ENCODE measurements at regions not wholly inside any gene's neighbourhood (a gene's known extent, or its start where the extent isn't known, plus 50 kb on each side); places are given as distances from the start of the nearest gene placed in this dataset.
"Not testable (repeated sequence)": the region's sequence is repeated elsewhere in the genome, so short reads cannot be mapped to it uniquely, and the experiment has no call there.

DNA sequence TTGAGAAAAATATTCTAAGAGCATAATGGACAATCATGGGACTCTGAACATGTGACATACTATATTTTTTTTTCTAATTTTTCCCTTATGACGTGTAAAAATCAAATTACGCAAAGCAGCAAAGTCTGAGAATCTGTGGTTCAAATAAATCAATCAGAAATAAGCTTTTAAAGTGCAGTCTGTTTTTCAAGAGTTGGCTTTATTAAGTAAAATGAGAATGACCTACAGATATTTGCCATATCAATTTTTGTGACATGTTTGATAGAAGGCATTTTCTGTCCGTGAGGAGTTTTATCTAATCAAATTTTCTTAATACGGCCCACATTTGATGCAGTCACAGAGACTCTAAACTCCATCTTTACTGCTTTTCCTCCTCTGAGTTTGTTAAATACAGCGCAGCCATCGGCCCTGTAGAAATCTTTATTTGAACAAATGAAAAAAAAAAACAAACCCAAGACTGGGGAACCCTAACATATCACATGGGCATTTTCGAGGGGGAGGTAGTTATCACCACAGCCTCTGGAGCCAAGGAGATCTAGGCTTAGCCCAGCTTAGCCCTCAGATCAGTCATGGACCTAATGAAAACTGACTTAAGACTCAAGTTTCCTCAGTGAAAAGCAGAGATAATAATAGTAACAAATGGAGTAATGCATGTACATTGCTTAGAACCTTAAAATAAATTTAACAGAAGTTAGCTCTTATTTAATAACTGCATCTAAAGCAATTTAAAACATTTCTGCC lies 263.6 kb upstream of the C9orf72 start:
- CTCF ChIA-PET = interaction anchor here (0.6 kb wide), 1 partner anchor 1742 kb away, joined by 3 read pairs; no protein-coding TSS in a partner anchor
- Histone ChIP-seq H3K27ac (ENCODE audit: low read depth, low read length) (no peak overlapping the region), H3K4me3 (ENCODE audit: low read length) (no peak overlapping the region), H3K9me3 (ENCODE audit: control insufficient read depth in 2 of 3, low read length in 3 of 3) (no peaks in the 10 kb centered on the region), H3K27me3 (ENCODE audit: control insufficient read depth in 2 of 2, insufficient read depth in 2 of 2, low read length in 2 of 2) (no peaks in the 10 kb centered on the region), H3K36me3 (ENCODE audit: control insufficient read depth in 2 of 3, insufficient read depth in 3 of 3, low read length in 3 of 3) (no peaks in the 10 kb centered on the region), H3K4me1 (ENCODE audit: control insufficient read depth in 2 of 2, insufficient read depth in 2 of 2, low read length in 2 of 2) (no peaks in the 10 kb centered on the region)
- H3K4me1 Mint-ChIP-seq = no peaks in the 10 kb centered on the region
- H3K36me3 Mint-ChIP-seq = no peaks in the 10 kb centered on the region
- ATAC-seq (no peak), DNase-seq (no peak)
- H3K4me3 Mint-ChIP-seq = no peak overlapping the region
- intact Hi-C loops (cut with micrococcal nuclease) = no loop called here
- peaks cover 4 to 26% (median 26%) of the 10 kb centered on the region in 5 donors for H3K27me3 Mint-ChIP-seq
- POLR2A ChIA-PET = no interaction called here
- peaks cover 0 to 5% (median 0%) of the 10 kb centered on the region in 11 donors for H3K9me3 Mint-ChIP-seq
- H3K27ac Mint-ChIP-seq = no peak overlapping the region

GRCh38 chr9:27838876-27839275 lies 265.6 kb upstream of the C9orf72 start:
- CTCF ChIA-PET = no interaction called here
- Histone ChIP-seq H3K27me3 (ENCODE audit: control insufficient read depth in 2 of 2, insufficient read depth in 2 of 2, low read length in 2 of 2) (no peaks in the 10 kb centered on the region), H3K4me3 (ENCODE audit: low read length) (no peak overlapping the region), H3K27ac (ENCODE audit: low read depth, low read length) (no peak overlapping the region), H3K36me3 (ENCODE audit: control insufficient read depth in 2 of 3, insufficient read depth in 3 of 3, low read length in 3 of 3) (no peaks in the 10 kb centered on the region), H3K9me3 (ENCODE audit: control insufficient read depth in 2 of 3, low read length in 3 of 3) (no peaks in the 10 kb centered on the region), H3K4me1 (ENCODE audit: control insufficient read depth in 2 of 2, insufficient read depth in 2 of 2, low read length in 2 of 2) (no peaks in the 10 kb centered on the region)
- ATAC-seq (no peak), DNase-seq (no peak)
- Mint-ChIP-seq H3K9me3 (peaks cover 0 to 4% (median 0%) of the 10 kb centered on the region in 11 donors), H3K27me3 (peaks cover 4 to 28% (median 26%) of the 10 kb centered on the region in 5 donors), H3K4me1 (no peaks in the 10 kb centered on the region), H3K27ac (no peak overlapping the region), H3K36me3 (no peaks in the 10 kb centered on the region), H3K4me3 (no peak overlapping the region)
- intact Hi-C loops (cut with micrococcal nuclease) = no loop called here
- POLR2A ChIA-PET = no interaction called here

GRCh38 chr9:27839767-27840166 lies 266.5 kb upstream of the C9orf72 start:
- H3K36me3 ChIP-seq (ENCODE audit: control insufficient read depth in 2 of 3, insufficient read depth in 3 of 3, low read length in 3 of 3); ATAC-seq; H3K4me3 Mint-ChIP-seq; H3K4me1 Mint-ChIP-seq; H3K36me3 Mint-ChIP-seq; H3K4me3 ChIP-seq (ENCODE audit: low read length); POLR2A ChIA-PET; H3K9me3 ChIP-seq (ENCODE audit: control insufficient read depth in 2 of 3, low read length in 3 of 3); H3K27ac ChIP-seq (ENCODE audit: low read depth, low read length); H3K4me1 ChIP-seq (ENCODE audit: control insufficient read depth in 2 of 2, insufficient read depth in 2 of 2, low read length in 2 of 2); H3K27me3 ChIP-seq (ENCODE audit: control insufficient read depth in 2 of 2, insufficient read depth in 2 of 2, low read length in 2 of 2); intact Hi-C loops (cut with micrococcal nuclease); DNase-seq; H3K9me3 Mint-ChIP-seq; H3K27ac Mint-ChIP-seq: not testable (repeated sequence)
- H3K27me3 Mint-ChIP-seq = peaks cover 4 to 30% (median 21%) of the 10 kb centered on the region in 5 donors
- CTCF ChIA-PET = interaction anchor here (0.7 kb wide), 1 partner anchor 73 kb away, joined by 3 read pairs; no protein-coding TSS in a partner anchor

- Mint-ChIP-seq H3K4me3 (no peak overlapping the region), H3K9me3 (peaks cover 0 to 4% (median 0%) of the 10 kb centered on the region in 11 donors), H3K27me3 (peaks cover 2 to 18% (median 6%) of the 10 kb centered on the region in 5 donors), H3K27ac (no peak overlapping the region), H3K4me1 (no peaks in the 10 kb centered on the region), H3K36me3 (no peaks in the 10 kb centered on the region)
- DNase-seq = no peak
- no peaks in the 10 kb centered on the region for H3K36me3 ChIP-seq (ENCODE audit: control insufficient read depth in 2 of 3, insufficient read depth in 3 of 3, low read length in 3 of 3)
- H3K27ac ChIP-seq (ENCODE audit: low read depth, low read length) = no peak overlapping the region
- H3K9me3 ChIP-seq (ENCODE audit: control insufficient read depth in 2 of 3, low read length in 3 of 3) = no peaks in the 10 kb centered on the region
- no peak overlapping the region for H3K4me3 ChIP-seq (ENCODE audit: low read length)
- ATAC-seq = no peak
- H3K4me1 ChIP-seq (ENCODE audit: control insufficient read depth in 2 of 2, insufficient read depth in 2 of 2, low read length in 2 of 2) = no peaks in the 10 kb centered on the region
- ChIA-PET POLR2A (no interaction called here), CTCF (no interaction called here)
- intact Hi-C loops (cut with micrococcal nuclease) = no loop called here
- H3K27me3 ChIP-seq (ENCODE audit: control insufficient read depth in 2 of 2, insufficient read depth in 2 of 2, low read length in 2 of 2) = no peaks in the 10 kb centered on the region
Observed at GRCh38 chr9:27844797-27845196, 271.5 kb upstream of the C9orf72 start.

- H3K4me1 ChIP-seq (ENCODE audit: control insufficient read depth in 2 of 2, insufficient read depth in 2 of 2, low read length in 2 of 2) = no peaks in the 10 kb centered on the region
- ATAC-seq = no peak
- Mint-ChIP-seq H3K4me1 (no peaks in the 10 kb centered on the region), H3K4me3 (no peak overlapping the region), H3K27me3 (peaks cover 0 to 20% (median 4%) of the 10 kb centered on the region in 5 donors), H3K27ac (no peak overlapping the region), H3K9me3 (peaks cover 0 to 4% (median 0%) of the 10 kb centered on the region in 11 donors), H3K36me3 (no peaks in the 10 kb centered on the region)
- no peaks in the 10 kb centered on the region for H3K36me3 ChIP-seq (ENCODE audit: control insufficient read depth in 2 of 3, insufficient read depth in 3 of 3, low read length in 3 of 3)
- ChIA-PET POLR2A (no interaction called here), CTCF (no interaction called here)
- H3K27ac ChIP-seq (ENCODE audit: low read depth, low read length) = no peak overlapping the region
- no peak for DNase-seq
- no peak overlapping the region for H3K4me3 ChIP-seq (ENCODE audit: low read length)
- H3K9me3 ChIP-seq (ENCODE audit: control insufficient read depth in 2 of 3, low read length in 3 of 3) = no peaks in the 10 kb centered on the region
- intact Hi-C loops (cut with micrococcal nuclease) = no loop called here
- no peaks in the 10 kb centered on the region for H3K27me3 ChIP-seq (ENCODE audit: control insufficient read depth in 2 of 2, insufficient read depth in 2 of 2, low read length in 2 of 2)
Observed at GRCh38 chr9:27847380-27847779, 274.1 kb upstream of the C9orf72 start.

GRCh38 chr9:27847818-27848217 lies 274.5 kb upstream of the C9orf72 start:
- H3K36me3 Mint-ChIP-seq = no peaks in the 10 kb centered on the region
- no peak for ATAC-seq
- intact Hi-C loops (cut with micrococcal nuclease) = no loop called here
- no peak overlapping the region for H3K27ac Mint-ChIP-seq
- DNase-seq = no peak
- H3K27me3 Mint-ChIP-seq = peaks cover 0 to 20% (median 4%) of the 10 kb centered on the region in 5 donors
- H3K4me1 Mint-ChIP-seq = no peaks in the 10 kb centered on the region
- ChIA-PET POLR2A (no interaction called here), CTCF (no interaction called here)
- Histone ChIP-seq H3K9me3 (ENCODE audit: control insufficient read depth in 2 of 3, low read length in 3 of 3) (no peaks in the 10 kb centered on the region), H3K4me3 (ENCODE audit: low read length) (no peak overlapping the region), H3K36me3 (ENCODE audit: control insufficient read depth in 2 of 3, insufficient read depth in 3 of 3, low read length in 3 of 3) (no peaks in the 10 kb centered on the region), H3K4me1 (ENCODE audit: control insufficient read depth in 2 of 2, insufficient read depth in 2 of 2, low read length in 2 of 2) (no peaks in the 10 kb centered on the region), H3K27ac (ENCODE audit: low read depth, low read length) (no peak overlapping the region), H3K27me3 (ENCODE audit: control insufficient read depth in 2 of 2, insufficient read depth in 2 of 2, low read length in 2 of 2) (no peaks in the 10 kb centered on the region)
- H3K9me3 Mint-ChIP-seq = peaks cover 0 to 4% (median 0%) of the 10 kb centered on the region in 11 donors
- no peak overlapping the region for H3K4me3 Mint-ChIP-seq

GRCh38 chr9:27848315-27848714 lies 275.0 kb upstream of the C9orf72 start:
- Histone ChIP-seq H3K4me3 (ENCODE audit: low read length) (no peak overlapping the region), H3K36me3 (ENCODE audit: control insufficient read depth in 2 of 3, insufficient read depth in 3 of 3, low read length in 3 of 3) (no peaks in the 10 kb centered on the region), H3K27me3 (ENCODE audit: control insufficient read depth in 2 of 2, insufficient read depth in 2 of 2, low read length in 2 of 2) (no peaks in the 10 kb centered on the region), H3K9me3 (ENCODE audit: control insufficient read depth in 2 of 3, low read length in 3 of 3) (no peaks in the 10 kb centered on the region), H3K4me1 (ENCODE audit: control insufficient read depth in 2 of 2, insufficient read depth in 2 of 2, low read length in 2 of 2) (no peaks in the 10 kb centered on the region), H3K27ac (ENCODE audit: low read depth, low read length) (no peak overlapping the region)
- Mint-ChIP-seq H3K4me1 (no peaks in the 10 kb centered on the region), H3K27ac (no peak overlapping the region), H3K27me3 (peaks cover 0 to 20% (median 4%) of the 10 kb centered on the region in 5 donors), H3K4me3 (no peak overlapping the region), H3K36me3 (no peaks in the 10 kb centered on the region), H3K9me3 (peaks cover 0 to 4% (median 0%) of the 10 kb centered on the region in 11 donors)
- ChIA-PET CTCF (no interaction called here), POLR2A (no interaction called here)
- intact Hi-C loops (cut with micrococcal nuclease) = no loop called here
- ATAC-seq (no peak), DNase-seq (no peak)
